GM21737 (cell line): ENCODE measurements at regions not wholly inside any gene's neighbourhood (a gene's known extent, or its start where the extent isn't known, plus 50 kb on each side); places are given as distances from the start of the nearest gene placed in this dataset.
"Not testable (repeated sequence)": the region's sequence is repeated elsewhere in the genome, so short reads cannot be mapped to it uniquely, and the experiment has no call there.

ENCODE experiments used
- ATAC-seq: cut with Tn5 transposase; IDR thresholded peaks from one replicate; pipeline ENCODE4 v1.9.1; 2021; ENCODE audit warnings: mild to moderate bottlenecking, moderate library complexity; ENCODE audit not compliant: unreplicated experiment

GRCh38 chr17:21470422-21470821 is 94.3 kb downstream of the KCNJ12 start:
- not testable (repeated sequence) for ATAC-seq

GRCh38 chr17:21470861-21471260 is 94.7 kb downstream of the KCNJ12 start:
- no peak for ATAC-seq

GRCh38 chr17:21474815-21475214 is 98.7 kb downstream of the KCNJ12 start:
- no peak for ATAC-seq

- ATAC-seq = no peak
Measured at GRCh38 chr17:21475571-21475970, 99.4 kb downstream of the KCNJ12 start.

GRCh38 chr17:21476867-21477266 is 100.7 kb downstream of the KCNJ12 start:
- no peak for ATAC-seq

- ATAC-seq = no peak
Measured at GRCh38 chr17:21482189-21482865, 106.2 kb downstream of the KCNJ12 start.

- ATAC-seq = not testable (repeated sequence)
Measured at GRCh38 chr17:21488043-21488442, 111.9 kb downstream of the KCNJ12 start.

- no peak for ATAC-seq
Measured at GRCh38 chr17:21493993-21494392, 117.8 kb downstream of the KCNJ12 start.

GRCh38 chr17:21495281-21495680 is 119.1 kb downstream of the KCNJ12 start:
- ATAC-seq = no peak

GRCh38 chr17:21500064-21500463 is 123.9 kb downstream of the KCNJ12 start:
- no peak for ATAC-seq

- not testable (repeated sequence) for ATAC-seq
Measured at GRCh38 chr17:21501927-21502700, 126.0 kb downstream of the KCNJ12 start.

- no peak for ATAC-seq
Measured at GRCh38 chr17:21505819-21506815, 130.0 kb downstream of the KCNJ12 start.

- not testable (repeated sequence) for ATAC-seq
Measured at GRCh38 chr17:21507806-21508205, 131.6 kb downstream of the KCNJ12 start.

GRCh38 chr17:21508211-21508610 is 132.1 kb downstream of the KCNJ12 start:
- ATAC-seq = no peak

- not testable (repeated sequence) for ATAC-seq
Measured at GRCh38 chr17:21509356-21509755, 133.2 kb downstream of the KCNJ12 start.

- no peak for ATAC-seq
Measured at GRCh38 chr17:21510686-21511362, 134.7 kb downstream of the KCNJ12 start.

- ATAC-seq = no peak
Measured at GRCh38 chr17:21511363-21512195, 135.4 kb downstream of the KCNJ12 start.

GRCh38 chr17:21512307-21513011 is 136.3 kb downstream of the KCNJ12 start:
- ATAC-seq = no peak

- no peak for ATAC-seq
Measured at GRCh38 chr17:21513012-21513570, 136.9 kb downstream of the KCNJ12 start.
